ENCODE measurements at regions not wholly inside any gene's neighbourhood (a gene's known extent, or its start where the extent isn't known, plus 50 kb on each side); places are given as distances from the start of the nearest gene placed in this dataset.

GRCh38 chr5:136769900-136770684 is 404.7 kb upstream of the TRPC7 start:
- no peak overlapping the region for H3K27ac ChIP-seq (ENCODE audit: low read depth, low read length)
- H4K20me1 ChIP-seq (ENCODE audit: control insufficient read depth, insufficient read depth, low read depth, low read length), result no peaks in the 10 kb centered on the region
- no peaks in the 10 kb centered on the region for H3K4me1 ChIP-seq (ENCODE audit: control insufficient read depth, low read length)
- no peaks in the 10 kb centered on the region for H3K9me3 ChIP-seq (ENCODE audit: control insufficient read depth, insufficient read depth, low read length)
- H3F3A ChIP-seq (ENCODE audit: control insufficient read depth, insufficient read depth), result no peaks in the 10 kb centered on the region
- H3K27me3 ChIP-seq (ENCODE audit: control insufficient read depth, low read length), result peaks cover 5% of the 10 kb centered on the region; the same call in 1 of the 2 replicates
- H3K9me2 ChIP-seq (replicated peaks; ENCODE audit: control insufficient read depth, low read length), result no peaks in the 10 kb centered on the region
- peak; percentile 87 for TF ChIP-seq CTCF (IDR thresholded peaks at IDR 0.05; ENCODE audit: low read depth, low read length, poor library complexity, severe bottlenecking)
- no peak for TF ChIP-seq EZH2phosphoT487 (IDR thresholded peaks at IDR 0.05; ENCODE audit: borderline replicate concordance, low read length)
- H3K4me3 ChIP-seq (ENCODE audit: low read length), result no peak overlapping the region
- no peaks in the 10 kb centered on the region for H3K79me2 ChIP-seq (ENCODE audit: control insufficient read depth, low read length)
- no peak overlapping the region for H3K4me2 ChIP-seq (ENCODE audit: low read length)
- H3K36me3 ChIP-seq (ENCODE audit: control insufficient read depth, low read length), result no peaks in the 10 kb centered on the region

- Histone ChIP-seq H3K4me2 (ENCODE audit: low read length) (no peak overlapping the region), H4K20me1 (ENCODE audit: control insufficient read depth, insufficient read depth, low read depth, low read length) (no peaks in the 10 kb centered on the region), H3K9me2 (replicated peaks; ENCODE audit: control insufficient read depth, low read length) (no peaks in the 10 kb centered on the region), H3K9me3 (ENCODE audit: control insufficient read depth, insufficient read depth, low read length) (no peaks in the 10 kb centered on the region), H3K4me1 (ENCODE audit: control insufficient read depth, low read length) (no peaks in the 10 kb centered on the region), H3K27me3 (ENCODE audit: control insufficient read depth, low read length) (peaks cover 5% of the 10 kb centered on the region; the same call in 1 of the 2 replicates), H3K36me3 (ENCODE audit: control insufficient read depth, low read length) (no peaks in the 10 kb centered on the region), H3K4me3 (ENCODE audit: low read length) (no peak overlapping the region), H3F3A (ENCODE audit: control insufficient read depth, insufficient read depth) (no peaks in the 10 kb centered on the region), H3K79me2 (ENCODE audit: control insufficient read depth, low read length) (no peaks in the 10 kb centered on the region), H3K27ac (ENCODE audit: low read depth, low read length) (no peak overlapping the region)
- TF ChIP-seq CTCF (IDR thresholded peaks at IDR 0.05; ENCODE audit: low read depth, low read length, poor library complexity, severe bottlenecking) (no peak), EZH2phosphoT487 (IDR thresholded peaks at IDR 0.05; ENCODE audit: borderline replicate concordance, low read length) (no peak)
Measured at GRCh38 chr5:136769093-136769492, 403.7 kb upstream of the TRPC7 start.

- H3K4me2 ChIP-seq (ENCODE audit: low read length), result no peak overlapping the region
- H3K27me3 ChIP-seq (ENCODE audit: control insufficient read depth, low read length), result peaks cover 2% of the 10 kb centered on the region; the same call in 1 of the 2 replicates
- no peaks in the 10 kb centered on the region for H3K9me3 ChIP-seq (ENCODE audit: control insufficient read depth, insufficient read depth, low read length)
- no peak overlapping the region for H3K27ac ChIP-seq (ENCODE audit: low read depth, low read length)
- no peaks in the 10 kb centered on the region for H3K4me1 ChIP-seq (ENCODE audit: control insufficient read depth, low read length)
- H4K20me1 ChIP-seq (ENCODE audit: control insufficient read depth, insufficient read depth, low read depth, low read length), result no peaks in the 10 kb centered on the region
- H3K79me2 ChIP-seq (ENCODE audit: control insufficient read depth, low read length), result no peaks in the 10 kb centered on the region
- no peaks in the 10 kb centered on the region for H3K9me2 ChIP-seq (replicated peaks; ENCODE audit: control insufficient read depth, low read length)
- no peak for TF ChIP-seq EZH2phosphoT487 (IDR thresholded peaks at IDR 0.05; ENCODE audit: borderline replicate concordance, low read length)
- TF ChIP-seq CTCF (IDR thresholded peaks at IDR 0.05; ENCODE audit: low read depth, low read length, poor library complexity, severe bottlenecking), result no peak
- no peaks in the 10 kb centered on the region for H3K36me3 ChIP-seq (ENCODE audit: control insufficient read depth, low read length)
- no peaks in the 10 kb centered on the region for H3F3A ChIP-seq (ENCODE audit: control insufficient read depth, insufficient read depth)
- no peak overlapping the region for H3K4me3 ChIP-seq (ENCODE audit: low read length)
Measured at GRCh38 chr5:136768457-136768856, 403.1 kb upstream of the TRPC7 start.

Measured in DOHH2 (cell line).